ENCODE measurements at regions not wholly inside any gene's neighbourhood (a gene's known extent, or its start where the extent isn't known, plus 50 kb on each side); places are given as distances from the start of the nearest gene placed in this dataset.

DNA sequence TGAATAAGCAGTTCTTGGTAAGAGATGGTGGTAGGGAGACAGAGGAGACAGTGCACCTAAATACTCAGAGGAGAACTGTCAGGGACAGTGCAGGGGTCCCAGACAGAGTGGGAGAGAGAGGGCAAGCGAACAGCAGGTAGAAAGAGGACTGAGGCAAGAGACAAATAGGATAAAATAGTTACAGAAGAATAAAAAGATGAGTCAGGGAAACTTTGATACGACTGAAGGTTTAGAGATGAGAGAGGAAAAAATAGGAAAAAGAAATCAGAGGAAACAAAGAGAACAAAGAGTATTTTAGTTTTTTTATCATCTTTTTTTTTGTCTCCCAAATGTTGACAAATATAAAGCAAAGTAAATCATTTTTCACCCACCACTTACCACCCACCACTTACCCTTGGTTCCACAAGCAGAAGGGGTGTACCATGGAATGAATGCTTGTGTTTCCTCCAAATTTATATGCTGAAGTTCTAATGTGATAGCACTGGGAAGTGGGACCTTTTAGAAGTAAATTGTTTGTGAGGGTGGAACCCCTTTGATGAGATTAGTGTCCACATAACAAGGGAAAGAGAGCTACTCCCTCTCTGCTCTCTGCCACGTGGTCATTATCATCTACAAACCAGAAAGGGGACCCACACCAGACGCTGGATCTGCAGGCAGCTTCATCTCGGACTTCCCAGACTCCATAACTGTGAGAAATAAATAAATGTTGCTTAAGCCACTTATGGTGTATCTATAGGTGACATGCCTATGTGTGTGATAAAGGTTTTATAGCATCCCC is 292.1 kb downstream of the BTG1 start:
- no peak for DNase-seq (ENCODE audit: low spot score)

DNA sequence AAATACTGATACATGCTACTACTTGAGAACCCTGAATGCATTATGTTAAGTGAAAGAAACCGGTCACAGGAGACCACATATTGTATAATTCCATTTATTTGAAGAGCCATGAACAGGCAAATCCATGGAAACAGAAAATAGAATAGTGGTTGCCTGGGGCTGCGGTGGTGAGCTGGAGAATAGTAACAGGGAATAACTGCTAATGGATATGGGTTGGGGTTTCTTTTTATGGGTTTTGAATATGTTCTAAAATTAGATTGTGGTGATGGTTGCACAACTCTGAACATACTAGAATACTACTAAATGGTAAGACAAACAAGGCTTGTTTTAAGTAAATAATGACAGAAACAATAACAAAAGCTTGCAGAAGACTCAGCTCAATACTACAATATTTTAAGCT is 293.0 kb downstream of the BTG1 start:
- DNase-seq (ENCODE audit: low spot score), result no peak

DNA sequence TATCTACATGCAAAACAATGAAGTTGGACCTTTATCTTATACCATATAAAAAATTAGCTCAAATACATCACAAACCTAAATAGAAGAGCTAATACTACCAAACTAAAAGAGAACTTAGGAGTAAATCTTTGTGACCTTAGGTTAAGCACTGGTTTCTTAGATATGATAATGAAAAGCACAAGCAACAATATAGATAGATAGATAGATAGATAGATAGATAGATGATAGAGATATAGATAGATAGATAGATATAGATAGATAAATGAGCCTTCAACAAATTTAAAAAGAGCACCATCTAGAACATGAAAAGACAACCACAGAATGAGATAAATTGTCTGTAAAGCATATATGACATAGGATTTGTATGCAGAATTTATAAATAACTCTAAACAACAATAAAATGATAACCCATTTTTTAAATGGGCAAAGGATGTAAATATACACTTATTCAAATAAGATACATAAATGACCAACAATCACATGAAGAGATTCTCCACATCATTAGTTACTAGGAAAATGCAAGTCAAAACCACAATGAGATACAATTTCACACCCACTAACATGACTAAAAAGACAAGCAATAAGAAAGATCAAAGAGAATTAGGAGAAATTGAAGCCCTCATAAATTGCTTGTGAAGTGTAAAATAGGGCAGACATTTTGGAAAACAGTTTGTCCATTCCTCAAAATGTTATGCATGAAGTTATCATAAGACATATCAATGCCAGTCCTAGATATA is 293.7 kb downstream of the BTG1 start:
- DNase-seq (ENCODE audit: low spot score), result no peak

DNA sequence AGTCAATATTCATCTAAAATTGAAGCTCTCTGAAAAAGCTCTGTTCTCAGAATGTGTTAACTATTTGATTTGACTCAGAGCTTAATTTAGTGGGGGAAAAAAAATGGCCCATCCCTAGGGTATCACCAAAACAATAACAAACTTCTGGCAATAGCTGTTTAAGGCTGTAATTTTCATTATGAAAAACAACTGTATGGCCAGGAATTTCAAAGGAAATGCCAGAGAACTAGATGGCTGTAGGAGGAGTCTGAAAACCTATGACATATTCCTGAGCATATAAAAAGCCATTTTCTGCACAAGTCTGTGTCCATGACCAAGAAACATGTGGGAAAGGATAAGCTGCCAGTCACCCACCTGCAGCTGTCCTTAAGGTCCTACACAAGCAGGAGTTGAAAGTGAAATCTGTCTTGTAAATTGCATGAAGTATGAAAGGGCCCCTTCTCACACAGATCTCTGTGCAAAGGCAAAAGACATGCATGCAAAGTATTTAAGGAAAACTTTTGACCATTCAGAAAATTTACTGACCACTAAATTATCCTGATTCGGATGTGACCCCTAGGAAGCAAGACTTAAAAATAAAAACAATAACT is 299.1 kb downstream of the BTG1 start:
- no peak for DNase-seq (ENCODE audit: low spot score)

DNA sequence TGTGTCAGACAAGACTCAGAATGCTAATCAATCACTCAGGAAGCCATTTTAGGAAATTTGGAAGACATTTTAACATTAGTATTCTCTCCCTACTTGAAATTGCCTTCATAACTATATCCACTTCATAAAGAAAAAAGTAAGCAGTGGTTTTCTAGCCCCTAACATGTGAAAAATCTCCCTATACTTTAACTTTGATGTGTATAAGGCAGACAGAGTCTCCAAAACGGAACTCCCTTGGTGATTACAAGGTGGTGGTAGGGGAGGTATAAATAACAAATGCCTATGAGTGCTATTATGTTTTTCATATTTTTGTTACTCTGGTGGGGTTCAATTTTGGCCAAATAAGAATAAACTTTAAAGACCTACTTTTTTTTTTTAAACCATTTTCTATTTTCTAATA is 300.3 kb downstream of the BTG1 start:
- no peak for DNase-seq (ENCODE audit: low spot score)

DNA sequence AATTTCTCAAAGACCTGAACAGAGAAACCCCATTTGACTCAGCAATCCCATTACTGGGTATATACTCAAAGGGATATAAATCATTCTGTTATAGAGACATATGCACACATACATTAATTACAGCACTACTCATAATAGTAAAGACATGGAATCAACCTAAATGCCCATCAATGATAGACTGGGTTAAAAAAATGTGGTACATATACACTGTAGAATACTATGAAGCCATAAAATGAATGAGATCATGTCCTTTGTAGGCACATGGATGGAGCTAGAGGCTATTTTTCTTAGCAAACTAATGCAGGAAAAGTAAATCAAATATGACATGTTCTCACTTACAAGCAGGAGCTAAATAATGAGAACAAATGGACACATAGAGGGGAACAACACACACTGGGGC is 303.8 kb downstream of the BTG1 start:
- DNase-seq (ENCODE audit: low spot score), result no peak

DNA sequence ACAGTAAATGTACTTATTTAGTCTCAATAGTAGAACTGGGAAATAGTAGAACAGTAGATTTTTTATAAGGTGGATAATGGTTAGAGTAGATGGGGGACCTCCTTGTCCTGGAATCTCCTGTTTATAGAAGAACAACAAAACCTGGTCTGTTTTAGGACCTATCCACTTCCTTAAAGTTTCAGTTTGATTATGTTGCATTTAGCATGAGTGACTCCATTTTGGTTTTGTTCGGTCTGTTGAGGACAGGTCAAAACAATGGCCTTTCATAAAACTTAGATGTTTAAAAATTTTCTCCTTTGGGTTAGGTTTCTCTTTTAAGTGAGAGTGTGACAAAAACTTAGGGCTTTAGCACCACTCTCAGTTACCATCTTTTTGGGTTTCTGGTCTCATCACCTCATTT is 308.9 kb downstream of the BTG1 start:
- DNase-seq (ENCODE audit: low spot score), result no peak

DNA sequence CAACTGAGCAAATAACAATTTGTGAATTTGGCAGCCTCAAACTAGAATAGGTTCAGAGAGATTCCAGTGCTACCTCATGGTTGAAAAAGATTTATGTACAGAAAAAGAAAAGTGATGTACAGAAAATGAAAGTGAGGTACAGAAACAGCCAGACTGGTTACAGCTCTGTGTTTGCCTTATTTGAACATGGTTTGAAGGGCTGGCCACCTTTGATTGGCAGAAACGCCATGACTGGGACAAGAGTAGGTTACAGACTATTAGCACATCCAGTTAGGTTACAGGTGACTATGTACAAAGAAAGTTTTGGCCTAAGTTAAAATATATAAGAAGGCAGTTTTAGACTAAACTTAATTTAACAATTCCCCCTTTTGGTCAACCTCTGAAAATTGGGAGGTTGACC is 309.4 kb downstream of the BTG1 start:
- DNase-seq (ENCODE audit: low spot score), result no peak

DNA sequence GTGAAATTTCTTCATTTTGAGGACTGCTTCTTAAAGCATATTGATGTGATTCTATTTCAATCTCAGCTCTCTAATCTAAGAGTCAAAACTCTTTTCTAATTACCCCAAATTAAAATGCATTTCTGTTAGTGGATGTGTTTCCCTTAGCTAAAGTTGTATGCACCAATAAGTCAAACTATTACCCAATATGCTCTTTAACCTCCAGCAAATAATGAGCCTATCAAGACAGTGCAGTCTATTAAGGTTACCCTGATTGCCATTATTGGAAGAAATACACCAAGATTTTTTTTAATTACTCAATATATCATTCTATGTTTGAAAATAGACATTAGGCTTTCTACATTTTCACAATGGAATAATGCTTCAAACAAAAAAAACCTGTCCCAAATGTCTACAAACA is 310.0 kb downstream of the BTG1 start:
- DNase-seq (ENCODE audit: low spot score), result no peak

DNA sequence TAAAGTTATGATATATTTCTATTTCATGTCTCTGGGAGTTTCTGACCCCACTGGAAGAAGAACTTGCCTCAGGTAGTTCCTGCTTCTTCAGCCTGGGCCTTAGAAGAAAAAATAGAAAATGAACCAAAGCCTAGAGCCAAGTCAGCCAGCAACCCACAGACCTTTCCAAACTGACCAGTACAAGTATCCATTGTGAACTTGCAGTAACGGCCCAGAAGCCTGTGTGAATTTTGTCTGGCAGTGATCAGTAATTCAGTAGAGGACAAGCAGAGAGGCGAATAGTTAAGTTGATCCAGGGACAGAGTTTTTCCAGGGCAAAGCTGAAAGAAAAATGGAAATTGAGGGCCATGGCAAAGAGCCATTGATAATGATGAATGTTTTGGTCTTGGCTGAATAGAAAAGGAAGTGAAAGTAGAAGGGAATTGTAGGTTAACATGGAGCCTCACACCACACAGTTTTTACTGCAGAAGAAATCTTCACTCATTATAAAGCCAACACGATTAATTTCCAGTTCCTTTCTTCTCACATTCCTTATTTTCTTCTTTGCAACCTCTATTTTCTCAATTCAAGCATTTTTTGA is 311.8 kb downstream of the BTG1 start:
- DNase-seq (ENCODE audit: low spot score), result no peak

DNA sequence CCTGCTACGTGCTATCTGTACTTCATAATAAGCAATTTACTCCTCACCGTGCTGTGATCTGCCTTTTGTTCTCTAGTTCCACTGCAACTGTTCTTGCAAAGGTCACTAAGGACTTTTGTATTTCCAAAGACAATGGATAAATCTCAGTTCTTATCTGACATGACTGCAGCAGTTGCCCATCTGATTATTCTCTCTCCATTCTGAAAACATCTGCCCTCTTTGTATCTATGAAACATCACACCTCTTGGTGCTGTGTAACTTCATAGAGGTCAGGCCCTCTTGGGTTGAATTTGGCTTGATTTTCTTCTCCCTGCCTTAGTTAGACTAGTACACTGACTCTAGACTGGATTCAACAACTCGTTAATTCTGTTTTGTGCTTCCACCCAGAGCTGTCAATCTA is 319.6 kb downstream of the BTG1 start:
- no peak for DNase-seq (ENCODE audit: low spot score)

DNA sequence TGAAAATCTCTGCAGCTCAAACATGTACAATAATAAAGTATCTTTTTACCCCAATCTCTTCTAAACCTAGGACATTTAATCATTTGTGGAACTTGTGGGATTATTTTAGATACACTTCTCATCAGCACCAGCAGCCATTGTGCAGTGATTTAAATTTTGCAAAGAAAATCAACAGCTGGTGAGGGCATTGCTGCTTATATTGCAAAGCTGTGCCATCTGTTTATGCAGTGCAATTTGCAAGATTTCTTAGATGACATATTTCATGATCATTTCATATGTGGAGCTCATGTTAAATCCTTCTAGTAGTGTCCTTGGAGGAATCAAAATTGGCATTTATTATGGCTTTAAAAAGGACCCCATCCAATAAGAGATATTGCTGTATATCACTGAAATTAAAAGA is 320.7 kb downstream of the BTG1 start:
- DNase-seq (ENCODE audit: low spot score), result no peak

DNA sequence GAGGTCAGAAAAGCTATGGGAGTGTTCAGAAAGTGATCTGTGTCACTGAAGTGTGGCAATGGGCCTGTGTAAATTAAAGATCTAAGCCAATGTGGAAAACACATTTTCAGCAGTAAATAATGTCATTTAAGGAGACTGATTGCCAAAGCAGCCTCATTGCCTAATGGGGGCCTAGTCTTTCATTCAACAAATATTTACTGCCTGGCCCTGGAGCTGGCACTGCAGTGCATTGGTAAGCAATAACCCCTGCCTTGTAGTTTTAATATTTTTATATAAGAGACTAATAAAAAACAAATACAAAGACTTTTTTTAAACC is 326.6 kb downstream of the BTG1 start:
- DNase-seq (ENCODE audit: low spot score), result no peak

DNA sequence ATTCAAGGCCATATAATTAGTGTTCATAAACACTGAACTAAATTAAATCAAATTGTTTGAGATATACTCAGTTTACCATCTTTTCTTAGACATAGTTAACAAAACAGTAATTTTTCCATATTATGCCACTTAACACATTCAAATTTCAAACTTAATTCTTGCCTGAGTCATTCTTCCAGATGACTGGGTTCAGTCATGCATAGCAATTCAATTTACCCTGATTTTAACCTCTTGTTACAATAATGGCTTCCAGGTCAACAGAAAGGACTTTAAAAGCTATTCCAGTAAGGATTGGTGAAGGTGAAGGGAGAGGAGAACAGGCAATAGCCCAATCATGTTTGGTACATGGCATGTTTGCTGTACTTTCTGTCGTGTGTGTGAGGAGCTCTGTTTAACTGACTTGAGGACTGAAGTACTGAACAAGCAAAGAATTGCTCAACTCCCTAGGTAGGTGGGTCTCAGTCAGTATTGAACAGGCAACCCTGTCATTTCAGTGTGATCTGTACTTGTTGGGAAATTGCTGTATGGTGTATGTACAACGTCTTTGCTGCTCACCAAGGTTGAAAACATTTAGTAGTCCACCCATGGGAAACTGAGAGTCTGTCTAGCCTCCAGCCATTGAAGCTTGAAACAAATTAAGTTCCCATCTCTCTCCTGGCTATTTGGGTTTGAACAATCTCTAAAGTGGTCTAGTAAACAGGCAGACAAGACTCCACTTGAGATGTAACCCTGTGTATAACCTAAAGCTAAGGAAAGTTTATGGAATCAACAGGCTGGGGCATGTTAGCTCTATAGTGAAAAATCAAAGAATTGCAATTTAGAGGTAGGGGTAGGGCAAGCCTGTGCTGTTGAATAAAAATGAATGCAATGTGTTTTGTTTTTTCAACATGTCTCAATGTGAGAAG is 327.2 kb downstream of the BTG1 start:
- DNase-seq (ENCODE audit: low spot score), result no peak

DNA sequence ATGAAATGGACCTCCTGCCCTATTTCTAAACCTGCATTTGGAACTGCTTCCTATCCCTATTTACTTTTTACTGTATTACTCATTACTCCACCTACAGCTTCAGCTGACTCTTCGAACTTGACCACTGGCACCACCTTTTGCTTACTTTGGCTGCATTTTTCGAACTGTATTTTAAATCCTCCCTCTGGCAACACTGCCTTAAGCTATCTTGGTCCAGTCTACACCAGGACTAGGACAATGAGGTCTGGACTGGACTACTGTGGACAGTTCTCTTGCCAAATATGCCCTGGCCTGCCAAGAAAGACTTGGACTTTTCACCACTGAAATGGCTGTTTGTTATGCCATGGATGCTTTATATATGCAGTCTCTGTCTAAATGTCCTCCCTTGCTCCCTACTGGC is 328.1 kb downstream of the BTG1 start:
- peak; percentile 27 for DNase-seq (ENCODE audit: low spot score)

DNA sequence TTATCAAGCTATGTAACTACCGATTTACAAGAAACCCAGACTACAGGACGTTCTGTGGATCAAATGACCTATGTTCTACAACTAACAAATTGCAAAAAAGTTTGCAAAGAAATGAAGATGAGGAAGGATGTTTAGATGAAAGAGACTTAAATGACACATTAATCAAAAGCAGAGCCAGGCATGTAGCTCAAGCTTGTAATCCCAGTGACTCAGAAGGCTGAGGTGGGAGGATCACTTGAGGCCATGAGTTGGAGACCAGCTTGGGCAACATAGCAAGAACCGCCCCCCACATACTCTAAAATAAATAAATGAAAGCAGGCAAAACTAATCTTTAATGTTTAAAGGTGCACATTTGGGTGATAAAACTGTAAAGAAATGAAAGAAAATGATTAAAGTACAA is 331.9 kb downstream of the BTG1 start:
- no peak for DNase-seq (ENCODE audit: low spot score)

DNA sequence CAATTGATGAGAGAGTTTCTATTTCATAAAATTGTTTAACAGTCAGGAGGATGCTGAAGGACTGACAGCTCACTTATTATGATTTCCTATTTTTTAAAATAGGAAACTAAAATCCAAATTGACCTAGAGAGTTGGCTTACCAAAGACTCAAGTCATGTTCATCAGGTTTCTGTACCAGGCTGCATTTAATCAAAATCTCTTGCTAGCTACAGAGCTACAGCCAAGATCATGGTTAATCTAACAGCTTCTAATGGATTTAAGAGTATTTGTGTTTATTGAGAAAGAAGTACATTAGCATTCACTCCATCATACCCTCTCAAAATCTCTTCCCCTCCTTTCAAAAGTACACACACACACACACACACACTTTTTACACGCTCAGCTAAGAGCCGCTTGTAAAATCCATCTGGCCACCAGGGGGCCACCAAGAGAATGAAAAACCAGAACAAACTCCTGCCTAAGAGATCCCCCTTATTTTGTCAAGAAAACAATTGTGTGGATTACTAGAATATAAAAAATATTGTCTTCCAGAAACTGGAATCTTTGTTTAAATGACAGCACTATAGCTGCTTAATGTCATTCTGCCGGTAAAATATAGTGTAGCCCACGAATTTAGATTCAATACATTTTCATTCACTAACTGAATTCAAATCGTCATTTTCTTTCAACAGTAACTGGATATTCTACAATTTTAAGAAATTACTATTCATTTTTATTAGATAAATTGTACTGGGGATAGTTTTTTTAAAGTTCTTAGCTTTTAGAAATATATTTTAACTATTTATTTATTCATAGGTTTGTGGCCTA is 334.0 kb downstream of the BTG1 start:
- DNase-seq (ENCODE audit: low spot score), result peak; percentile 78

DNA sequence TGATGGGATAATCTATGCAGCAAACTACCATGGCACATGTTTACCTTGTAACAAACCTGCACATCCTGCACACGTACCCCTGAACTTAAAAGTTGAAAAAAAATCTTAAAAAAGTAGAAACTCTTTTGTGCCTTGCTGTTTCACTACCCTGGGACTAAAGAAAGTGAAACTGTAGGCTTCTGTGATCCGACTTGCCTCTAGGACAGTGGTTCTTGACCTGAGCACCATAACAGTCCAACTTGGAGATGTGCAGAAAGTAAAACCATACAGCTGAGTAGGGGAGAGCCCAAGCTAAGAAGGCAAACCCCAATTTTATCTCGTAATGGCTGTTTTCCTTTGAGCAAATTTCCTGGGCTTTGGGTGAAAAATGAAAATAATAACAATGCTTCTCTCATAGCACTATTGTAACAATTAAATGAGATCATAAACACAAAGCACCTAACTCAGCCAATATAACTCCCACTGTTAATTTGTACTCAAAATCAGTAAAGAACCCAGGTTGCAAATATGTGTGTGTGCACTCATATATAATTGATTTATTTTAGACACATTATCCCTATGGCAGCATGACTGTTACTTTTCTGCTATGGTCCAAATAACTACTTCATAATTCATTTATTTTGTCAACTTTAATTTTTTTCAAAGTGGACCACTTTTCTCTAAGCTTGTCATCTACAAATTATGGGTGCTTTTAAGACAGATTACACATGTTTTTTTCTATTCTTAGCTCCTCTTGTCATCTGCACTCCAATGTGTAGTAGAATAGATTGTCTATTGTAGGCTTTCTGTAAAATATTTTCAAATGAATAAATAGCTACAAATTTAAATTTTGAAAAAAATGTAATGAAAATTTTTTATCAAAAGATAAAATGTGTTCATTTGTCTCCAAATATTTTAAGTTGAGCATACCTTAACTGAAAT is 334.9 kb downstream of the BTG1 start:
- DNase-seq (ENCODE audit: low spot score), result no peak

DNA sequence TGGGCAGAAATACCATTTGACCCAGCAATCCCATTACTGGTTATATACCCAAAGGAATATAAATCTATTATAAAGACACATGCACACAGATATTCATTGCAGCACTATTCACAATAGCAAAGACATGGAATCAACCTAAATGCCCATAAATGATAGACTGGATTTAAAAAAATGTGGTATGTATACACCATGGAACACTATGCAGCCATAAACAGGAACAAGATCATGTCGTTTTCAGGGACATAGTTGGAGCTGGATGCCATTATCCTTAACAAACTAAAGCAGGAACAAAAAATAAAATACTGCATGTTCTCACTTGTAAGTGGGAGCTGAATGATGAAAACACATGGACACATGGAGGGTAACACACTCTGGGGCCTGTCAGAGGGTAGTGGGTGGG is 335.6 kb downstream of the BTG1 start:
- no peak for DNase-seq (ENCODE audit: low spot score)

DNA sequence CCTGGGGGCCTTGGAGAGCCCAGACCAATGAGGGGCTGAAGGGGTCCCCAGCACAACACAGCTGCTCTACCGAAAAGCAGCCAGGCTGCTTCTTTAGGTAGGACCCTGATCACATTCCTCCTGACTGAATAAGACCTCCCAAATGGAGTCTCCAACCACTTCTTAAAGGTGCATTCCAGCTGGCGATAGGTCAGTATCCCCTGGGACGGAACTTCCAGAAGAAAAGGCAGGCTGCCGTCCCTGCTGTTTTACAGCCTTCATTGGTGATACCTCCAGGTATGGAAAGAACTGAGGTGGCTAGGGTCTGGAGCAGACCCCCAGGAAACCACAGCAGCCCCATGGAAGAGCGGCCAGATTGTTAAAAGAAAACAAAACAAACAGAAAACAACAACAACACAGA is 340.6 kb downstream of the BTG1 start:
- no peak for DNase-seq (ENCODE audit: low spot score)

Data from HT-29 (cell line).